ENCODE measurements at regions not wholly inside any gene's neighbourhood (a gene's known extent, or its start where the extent isn't known, plus 50 kb on each side); places are given as distances from the start of the nearest gene placed in this dataset.
"Not testable (repeated sequence)": the region's sequence is repeated elsewhere in the genome, so short reads cannot be mapped to it uniquely, and the experiment has no call there.

- H3K4me3 Mint-ChIP-seq; H3K27me3 Mint-ChIP-seq (ENCODE audit: low read depth); H3K27ac Mint-ChIP-seq; H3K4me1 Mint-ChIP-seq (ENCODE audit: low read depth); H3K36me3 Mint-ChIP-seq (ENCODE audit: low read depth); H3K9me3 Mint-ChIP-seq: not testable (repeated sequence)
Observed at GRCh38 chr12:9543341-9543740, 64.4 kb downstream of the KLRB1 start.

GRCh38 chr12:9542827-9543226 is 64.9 kb downstream of the KLRB1 start:
- not testable (repeated sequence) for H3K4me1 Mint-ChIP-seq (ENCODE audit: low read depth); H3K9me3 Mint-ChIP-seq; H3K36me3 Mint-ChIP-seq (ENCODE audit: low read depth); H3K27me3 Mint-ChIP-seq (ENCODE audit: low read depth); H3K4me3 Mint-ChIP-seq; H3K27ac Mint-ChIP-seq

GRCh38 chr12:9515925-9516324 is 91.8 kb downstream of the KLRB1 start:
- H3K36me3 Mint-ChIP-seq (ENCODE audit: low read depth); H3K4me1 Mint-ChIP-seq (ENCODE audit: low read depth); H3K27me3 Mint-ChIP-seq (ENCODE audit: low read depth); H3K4me3 Mint-ChIP-seq; H3K27ac Mint-ChIP-seq; H3K9me3 Mint-ChIP-seq: not testable (repeated sequence)

GRCh38 chr12:9512695-9513094 is 95.0 kb downstream of the KLRB1 start:
- H3K36me3 Mint-ChIP-seq (ENCODE audit: low read depth); H3K27ac Mint-ChIP-seq; H3K27me3 Mint-ChIP-seq (ENCODE audit: low read depth); H3K4me1 Mint-ChIP-seq (ENCODE audit: low read depth); H3K4me3 Mint-ChIP-seq; H3K9me3 Mint-ChIP-seq: not testable (repeated sequence)

GRCh38 chr12:9510392-9511011 is 97.2 kb downstream of the KLRB1 start:
- H3K9me3 Mint-ChIP-seq; H3K4me3 Mint-ChIP-seq; H3K36me3 Mint-ChIP-seq (ENCODE audit: low read depth); H3K4me1 Mint-ChIP-seq (ENCODE audit: low read depth); H3K27me3 Mint-ChIP-seq (ENCODE audit: low read depth); H3K27ac Mint-ChIP-seq: not testable (repeated sequence)

- no peak overlapping the region for H3K27ac Mint-ChIP-seq
Observed at GRCh38 chr12:9509464-9510161, 98.1 kb downstream of the KLRB1 start.

GRCh38 chr12:9506746-9507145 is 101.0 kb downstream of the KLRB1 start:
- H3K4me1 Mint-ChIP-seq (ENCODE audit: low read depth): peaks cover 9% of the 10 kb centered on the region
- H3K9me3 Mint-ChIP-seq: no peaks in the 10 kb centered on the region
- H3K36me3 Mint-ChIP-seq (ENCODE audit: low read depth): no peaks in the 10 kb centered on the region
- no peaks in the 10 kb centered on the region for H3K27me3 Mint-ChIP-seq (ENCODE audit: low read depth)
- no peak overlapping the region for H3K27ac Mint-ChIP-seq
- no peak overlapping the region for H3K4me3 Mint-ChIP-seq

More at GRCh38 chr12:9509464-9510161, 98.1 kb downstream of the KLRB1 start:
- Mint-ChIP-seq H3K4me1 (ENCODE audit: low read depth) (peaks cover 9% of the 10 kb centered on the region), H3K27me3 (ENCODE audit: low read depth) (no peaks in the 10 kb centered on the region), H3K4me3 (no peak overlapping the region), H3K36me3 (ENCODE audit: low read depth) (no peaks in the 10 kb centered on the region), H3K9me3 (no peaks in the 10 kb centered on the region)

GRCh38 chr12:9503384-9503783 is 104.3 kb downstream of the KLRB1 start:
- H3K9me3 Mint-ChIP-seq; H3K4me3 Mint-ChIP-seq; H3K4me1 Mint-ChIP-seq (ENCODE audit: low read depth); H3K27me3 Mint-ChIP-seq (ENCODE audit: low read depth); H3K36me3 Mint-ChIP-seq (ENCODE audit: low read depth); H3K27ac Mint-ChIP-seq: not testable (repeated sequence)

- not testable (repeated sequence) for H3K4me3 Mint-ChIP-seq; H3K27ac Mint-ChIP-seq; H3K27me3 Mint-ChIP-seq (ENCODE audit: low read depth); H3K9me3 Mint-ChIP-seq; H3K4me1 Mint-ChIP-seq (ENCODE audit: low read depth); H3K36me3 Mint-ChIP-seq (ENCODE audit: low read depth)
Observed at GRCh38 chr12:9502845-9503244, 104.9 kb downstream of the KLRB1 start.

- H3K36me3 Mint-ChIP-seq (ENCODE audit: low read depth); H3K27ac Mint-ChIP-seq; H3K9me3 Mint-ChIP-seq; H3K4me1 Mint-ChIP-seq (ENCODE audit: low read depth); H3K4me3 Mint-ChIP-seq; H3K27me3 Mint-ChIP-seq (ENCODE audit: low read depth): not testable (repeated sequence)
Observed at GRCh38 chr12:9493325-9493724, 114.4 kb downstream of the KLRB1 start.

- H3K9me3 Mint-ChIP-seq; H3K4me3 Mint-ChIP-seq; H3K36me3 Mint-ChIP-seq (ENCODE audit: low read depth); H3K27ac Mint-ChIP-seq; H3K4me1 Mint-ChIP-seq (ENCODE audit: low read depth): not testable (repeated sequence)
- peaks cover 16% of the 10 kb centered on the region for H3K27me3 Mint-ChIP-seq (ENCODE audit: low read depth)
Observed at GRCh38 chr12:9481289-9481688, 126.4 kb downstream of the KLRB1 start.

GRCh38 chr12:9474197-9474596 is 133.5 kb downstream of the KLRB1 start:
- not testable (repeated sequence) for H3K4me3 Mint-ChIP-seq; H3K36me3 Mint-ChIP-seq (ENCODE audit: low read depth); H3K27ac Mint-ChIP-seq; H3K27me3 Mint-ChIP-seq (ENCODE audit: low read depth); H3K9me3 Mint-ChIP-seq
- H3K4me1 Mint-ChIP-seq (ENCODE audit: low read depth): peaks cover 12% of the 10 kb centered on the region

- H3K27me3 Mint-ChIP-seq (ENCODE audit: low read depth); H3K9me3 Mint-ChIP-seq; H3K36me3 Mint-ChIP-seq (ENCODE audit: low read depth); H3K27ac Mint-ChIP-seq; H3K4me3 Mint-ChIP-seq: not testable (repeated sequence)
- H3K4me1 Mint-ChIP-seq (ENCODE audit: low read depth): peaks cover 14% of the 10 kb centered on the region
Observed at GRCh38 chr12:9473638-9474037, 134.1 kb downstream of the KLRB1 start.

GRCh38 chr12:9471501-9471900 is 136.2 kb downstream of the KLRB1 start:
- H3K4me3 Mint-ChIP-seq; H3K9me3 Mint-ChIP-seq; H3K27ac Mint-ChIP-seq; H3K36me3 Mint-ChIP-seq (ENCODE audit: low read depth); H3K27me3 Mint-ChIP-seq (ENCODE audit: low read depth): not testable (repeated sequence)
- peaks cover 14% of the 10 kb centered on the region for H3K4me1 Mint-ChIP-seq (ENCODE audit: low read depth)

- not testable (repeated sequence) for H3K36me3 Mint-ChIP-seq (ENCODE audit: low read depth); H3K9me3 Mint-ChIP-seq; H3K4me3 Mint-ChIP-seq; H3K27me3 Mint-ChIP-seq (ENCODE audit: low read depth)
- H3K27ac Mint-ChIP-seq: peak overlapping the region; percentile 10
- peaks cover 14% of the 10 kb centered on the region for H3K4me1 Mint-ChIP-seq (ENCODE audit: low read depth)
Observed at GRCh38 chr12:9470367-9470766, 137.3 kb downstream of the KLRB1 start.

GRCh38 chr12:9469956-9470355 is 137.8 kb downstream of the KLRB1 start:
- Mint-ChIP-seq H3K27ac (peak overlapping the region; percentile 10), H3K4me1 (ENCODE audit: low read depth) (peaks cover 14% of the 10 kb centered on the region)
- H3K36me3 Mint-ChIP-seq (ENCODE audit: low read depth); H3K4me3 Mint-ChIP-seq; H3K27me3 Mint-ChIP-seq (ENCODE audit: low read depth); H3K9me3 Mint-ChIP-seq: not testable (repeated sequence)

Data from T-helper 1 cell treated with Interleukin-12 subunit alpha and Interleukin-12 subunit beta and Interleukin-4 antibody, amounts not matched to agents 30 μg/mL and 1 μg/mL, for 36 hours (primary cell).